ENCODE measurements at regions not wholly inside any gene's neighbourhood (a gene's known extent, or its start where the extent isn't known, plus 50 kb on each side); places are given as distances from the start of the nearest gene placed in this dataset.

GRCh38 chr2:43139996-43140621 lies 86.3 kb downstream of the ZFP36L2 start:
- ATAC-seq (ENCODE audit: low FRiP score), result peak; percentile 30
- Histone ChIP-seq H3K4me1 (ENCODE audit: control insufficient read depth in 1 of 2, insufficient read depth in 2 of 2, low read length in 2 of 2) (no peaks in the 10 kb centered on the region), H3K4me3 (ENCODE audit: low read length in 2 of 2) (no peak overlapping the region), H3K27ac (ENCODE audit: low read depth in 1 of 2, low read length in 2 of 2) (no peak overlapping the region), H3K27me3 (ENCODE audit: control insufficient read depth in 1 of 2, insufficient read depth in 2 of 2, low read length in 1 of 2) (no peaks in the 10 kb centered on the region), H3K36me3 (ENCODE audit: control insufficient read depth in 1 of 2, insufficient read depth in 2 of 2, low read length in 1 of 2) (no peaks in the 10 kb centered on the region), H3K9me3 (ENCODE audit: control insufficient read depth, low read length) (no peaks in the 10 kb centered on the region)
- 82 to 87% methylated on average over 11 of the region's 11 CpGs for WGBS, 2 donors
- intact Hi-C loops (cut with DNase I), result no loop called here
- peak in 1 of 2 donors; percentile 71 for DNase-seq

GRCh38 chr2:43139501-43139900 lies 86.9 kb downstream of the ZFP36L2 start:
- no peaks in the 10 kb centered on the region for H3K36me3 ChIP-seq (ENCODE audit: control insufficient read depth in 1 of 2, insufficient read depth in 2 of 2, low read length in 1 of 2)
- no peaks in the 10 kb centered on the region for H3K27me3 ChIP-seq (ENCODE audit: control insufficient read depth in 1 of 2, insufficient read depth in 2 of 2, low read length in 1 of 2)
- H3K9me3 ChIP-seq (ENCODE audit: control insufficient read depth, low read length), result no peaks in the 10 kb centered on the region
- peak in 1 of 2 donors; percentile 46 for DNase-seq
- H3K27ac ChIP-seq (ENCODE audit: low read depth in 1 of 2, low read length in 2 of 2), result no peak overlapping the region
- 96 to 99% methylated on average over 4 of the region's 4 CpGs for WGBS, 2 donors
- H3K4me3 ChIP-seq (ENCODE audit: low read length in 2 of 2), result no peak overlapping the region
- H3K4me1 ChIP-seq (ENCODE audit: control insufficient read depth in 1 of 2, insufficient read depth in 2 of 2, low read length in 2 of 2), result no peaks in the 10 kb centered on the region
- no peak for ATAC-seq (ENCODE audit: low FRiP score)
- intact Hi-C loops (cut with DNase I), result no loop called here

DNA sequence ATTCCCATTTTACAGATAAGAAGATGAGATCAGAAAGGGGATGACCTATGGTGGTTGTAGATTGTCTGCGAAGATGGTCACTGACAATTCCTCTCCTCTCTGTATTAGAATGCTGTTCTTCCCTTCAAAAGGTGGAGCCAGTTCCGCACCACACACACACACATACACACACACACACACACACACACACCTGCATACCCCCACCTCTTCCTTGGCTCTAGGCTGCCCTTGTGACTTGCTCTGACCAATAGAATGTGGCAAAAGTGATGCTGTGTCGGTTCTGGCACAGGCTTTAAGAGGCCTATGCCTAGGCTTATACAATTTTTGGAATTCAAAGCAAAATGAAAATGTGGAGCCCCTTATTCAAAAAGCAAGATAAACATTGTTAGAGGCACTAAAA lies 88.0 kb downstream of the ZFP36L2 start:
- Histone ChIP-seq H3K36me3 (ENCODE audit: control insufficient read depth in 1 of 2, insufficient read depth in 2 of 2, low read length in 1 of 2) (no peaks in the 10 kb centered on the region), H3K4me1 (ENCODE audit: control insufficient read depth in 1 of 2, insufficient read depth in 2 of 2, low read length in 2 of 2) (no peaks in the 10 kb centered on the region), H3K27ac (ENCODE audit: low read depth in 1 of 2, low read length in 2 of 2) (no peak overlapping the region), H3K9me3 (ENCODE audit: control insufficient read depth, low read length) (no peaks in the 10 kb centered on the region), H3K27me3 (ENCODE audit: control insufficient read depth in 1 of 2, insufficient read depth in 2 of 2, low read length in 1 of 2) (no peaks in the 10 kb centered on the region), H3K4me3 (ENCODE audit: low read length in 2 of 2) (no peak overlapping the region)
- DNase-seq (no peak), ATAC-seq (ENCODE audit: low FRiP score) (no peak)
- intact Hi-C loops (cut with DNase I), result no loop called here
- WGBS, 2 donors, result 92 to 96% methylated on average over 3 of the region's 3 CpGs

DNA sequence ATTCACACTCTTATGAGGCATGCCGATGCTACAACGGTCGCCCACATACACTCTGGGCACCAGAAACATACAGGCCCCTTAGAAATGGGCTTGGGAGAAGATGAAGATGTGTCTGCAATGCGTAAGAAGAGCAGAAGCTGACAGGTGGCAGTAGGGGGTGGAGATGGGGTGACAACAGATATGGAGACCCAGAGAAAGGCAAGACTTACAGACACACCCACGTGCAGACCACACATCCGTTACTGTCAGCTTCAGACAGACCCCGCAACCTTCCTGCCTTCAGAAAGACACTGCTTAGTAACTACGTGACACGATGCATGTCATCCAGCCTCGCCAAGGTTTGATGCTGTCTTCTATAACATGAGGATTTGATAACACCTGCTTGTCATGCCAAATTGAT lies 89.5 kb downstream of the ZFP36L2 start:
- Histone ChIP-seq H3K4me3 (ENCODE audit: low read length in 2 of 2) (no peak overlapping the region), H3K27me3 (ENCODE audit: control insufficient read depth in 1 of 2, insufficient read depth in 2 of 2, low read length in 1 of 2) (no peaks in the 10 kb centered on the region), H3K36me3 (ENCODE audit: control insufficient read depth in 1 of 2, insufficient read depth in 2 of 2, low read length in 1 of 2) (no peaks in the 10 kb centered on the region), H3K4me1 (ENCODE audit: control insufficient read depth in 1 of 2, insufficient read depth in 2 of 2, low read length in 2 of 2) (no peaks in the 10 kb centered on the region), H3K27ac (ENCODE audit: low read depth in 1 of 2, low read length in 2 of 2) (no peak overlapping the region), H3K9me3 (ENCODE audit: control insufficient read depth, low read length) (no peaks in the 10 kb centered on the region)
- ATAC-seq (ENCODE audit: low FRiP score) (no peak), DNase-seq (no peak)
- intact Hi-C loops (cut with DNase I), result no loop called here
- WGBS, 2 donors, result 91 to 92% methylated on average over 10 of the region's 10 CpGs

DNA sequence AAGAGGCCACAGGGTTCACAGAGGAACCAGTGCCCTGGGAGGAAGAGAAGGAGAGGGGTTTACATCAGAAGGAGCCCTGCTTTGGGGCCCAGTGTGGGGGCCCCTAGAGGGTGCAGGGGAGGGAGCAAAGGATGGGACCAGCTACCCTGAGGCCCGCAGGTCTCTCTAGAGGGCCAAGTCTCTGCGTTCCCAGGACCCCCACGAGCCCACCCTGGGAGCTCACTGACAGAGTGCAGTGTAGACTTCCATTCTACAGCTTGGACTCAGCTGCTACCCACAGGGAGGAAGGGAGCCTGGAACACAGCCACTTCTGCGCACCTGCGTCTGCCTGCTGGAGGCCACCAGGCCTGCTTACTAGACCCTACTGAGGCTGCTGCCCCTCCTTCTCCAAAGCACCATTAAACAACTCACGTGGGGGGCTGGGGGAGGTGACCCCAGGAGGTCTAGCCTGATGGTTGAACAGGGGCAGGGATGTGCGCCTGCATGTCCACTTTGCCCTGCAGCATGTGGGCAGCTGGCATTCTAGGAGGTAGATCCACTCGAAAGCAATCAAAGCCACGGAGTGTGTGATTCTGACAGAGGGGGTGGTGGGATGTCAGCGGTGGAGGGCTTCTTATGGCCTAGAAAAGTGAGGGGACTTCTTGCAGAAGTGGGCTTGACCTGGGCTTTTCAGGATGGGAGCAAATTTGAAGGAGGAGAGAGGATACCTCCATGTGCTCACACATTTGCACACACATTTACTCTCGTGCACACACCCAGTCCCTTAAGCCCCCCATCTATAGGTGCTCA lies 90.2 kb downstream of the ZFP36L2 start:
- ATAC-seq (ENCODE audit: low FRiP score), result no peak
- Histone ChIP-seq H3K27ac (ENCODE audit: low read depth in 1 of 2, low read length in 2 of 2) (no peak overlapping the region), H3K4me3 (ENCODE audit: low read length in 2 of 2) (no peak overlapping the region), H3K36me3 (ENCODE audit: control insufficient read depth in 1 of 2, insufficient read depth in 2 of 2, low read length in 1 of 2) (no peaks in the 10 kb centered on the region), H3K4me1 (ENCODE audit: control insufficient read depth in 1 of 2, insufficient read depth in 2 of 2, low read length in 2 of 2) (no peaks in the 10 kb centered on the region), H3K27me3 (ENCODE audit: control insufficient read depth in 1 of 2, insufficient read depth in 2 of 2, low read length in 1 of 2) (no peaks in the 10 kb centered on the region), H3K9me3 (ENCODE audit: control insufficient read depth, low read length) (no peaks in the 10 kb centered on the region)
- peak in 1 of 2 donors; percentile 55 for DNase-seq
- intact Hi-C loops (cut with DNase I), result no loop called here
- 85 to 86% methylated on average over 11 of the region's 11 CpGs for WGBS, 2 donors

DNA sequence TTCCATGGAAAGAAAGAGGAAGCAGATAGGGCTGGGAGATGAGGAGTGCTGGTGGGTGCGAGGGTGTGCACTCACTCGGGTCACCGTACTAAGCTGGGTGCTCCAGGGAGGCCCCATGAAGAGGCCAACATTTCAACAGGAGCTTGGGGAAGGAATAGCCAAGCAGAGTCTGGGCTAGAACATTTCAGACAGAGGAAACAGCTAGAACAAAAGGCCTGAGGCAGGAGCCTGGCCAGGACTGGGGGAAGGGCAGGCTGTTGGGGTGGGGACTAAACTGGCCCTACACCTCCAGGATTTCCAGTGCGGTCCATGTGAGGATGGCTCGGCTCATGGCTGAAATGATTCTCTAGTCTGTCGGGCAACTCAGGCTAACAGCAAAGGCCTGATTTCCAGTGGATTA lies 90.8 kb downstream of the ZFP36L2 start:
- Histone ChIP-seq H3K27ac (ENCODE audit: low read depth in 1 of 2, low read length in 2 of 2) (no peak overlapping the region), H3K9me3 (ENCODE audit: control insufficient read depth, low read length) (no peaks in the 10 kb centered on the region), H3K4me1 (ENCODE audit: control insufficient read depth in 1 of 2, insufficient read depth in 2 of 2, low read length in 2 of 2) (no peaks in the 10 kb centered on the region), H3K36me3 (ENCODE audit: control insufficient read depth in 1 of 2, insufficient read depth in 2 of 2, low read length in 1 of 2) (no peaks in the 10 kb centered on the region), H3K4me3 (ENCODE audit: low read length in 2 of 2) (no peak overlapping the region), H3K27me3 (ENCODE audit: control insufficient read depth in 1 of 2, insufficient read depth in 2 of 2, low read length in 1 of 2) (no peaks in the 10 kb centered on the region)
- no peak for ATAC-seq (ENCODE audit: low FRiP score)
- no peak for DNase-seq
- 93 to 94% methylated on average over 6 of the region's 6 CpGs for WGBS, 2 donors
- intact Hi-C loops (cut with DNase I), result loop anchor here in 1 of 2 donors (2.0 kb wide), 1 partner anchor 63 kb away; no protein-coding TSS in a partner anchor

GRCh38 chr2:43134571-43134889 lies 91.9 kb downstream of the ZFP36L2 start:
- Histone ChIP-seq H3K9me3 (ENCODE audit: control insufficient read depth, low read length) (no peaks in the 10 kb centered on the region), H3K36me3 (ENCODE audit: control insufficient read depth in 1 of 2, insufficient read depth in 2 of 2, low read length in 1 of 2) (no peaks in the 10 kb centered on the region), H3K4me3 (ENCODE audit: low read length in 2 of 2) (no peak overlapping the region), H3K4me1 (ENCODE audit: control insufficient read depth in 1 of 2, insufficient read depth in 2 of 2, low read length in 2 of 2) (no peaks in the 10 kb centered on the region), H3K27me3 (ENCODE audit: control insufficient read depth in 1 of 2, insufficient read depth in 2 of 2, low read length in 1 of 2) (no peaks in the 10 kb centered on the region), H3K27ac (ENCODE audit: low read depth in 1 of 2, low read length in 2 of 2) (no peak overlapping the region)
- 92 to 93% methylated on average over 9 of the region's 9 CpGs for WGBS, 2 donors
- no peak for ATAC-seq (ENCODE audit: low FRiP score)
- intact Hi-C loops (cut with DNase I), result loop anchor here in 1 of 2 donors (2.0 kb wide), 1 partner anchor 64 kb away; no protein-coding TSS in a partner anchor
- DNase-seq, result no peak

GRCh38 chr2:43133708-43134570 lies 92.5 kb downstream of the ZFP36L2 start:
- Histone ChIP-seq H3K27ac (ENCODE audit: low read depth in 1 of 2, low read length in 2 of 2) (no peak overlapping the region), H3K36me3 (ENCODE audit: control insufficient read depth in 1 of 2, insufficient read depth in 2 of 2, low read length in 1 of 2) (no peaks in the 10 kb centered on the region), H3K4me1 (ENCODE audit: control insufficient read depth in 1 of 2, insufficient read depth in 2 of 2, low read length in 2 of 2) (no peaks in the 10 kb centered on the region), H3K4me3 (ENCODE audit: low read length in 2 of 2) (no peak overlapping the region), H3K9me3 (ENCODE audit: control insufficient read depth, low read length) (no peaks in the 10 kb centered on the region), H3K27me3 (ENCODE audit: control insufficient read depth in 1 of 2, insufficient read depth in 2 of 2, low read length in 1 of 2) (no peaks in the 10 kb centered on the region)
- ATAC-seq (ENCODE audit: low FRiP score) (no peak), DNase-seq (peak in 1 of 2 donors; percentile 77)
- intact Hi-C loops (cut with DNase I), result loop anchor here in 1 of 2 donors (2.0 kb wide), 1 partner anchor 65 kb away; no protein-coding TSS in a partner anchor
- WGBS, 2 donors, result 88 to 91% methylated on average over 21 of the region's 21 CpGs
